T-helper 1 cell (primary cell): ENCODE measurements at regions not wholly inside any gene's neighbourhood (a gene's known extent, or its start where the extent isn't known, plus 50 kb on each side); places are given as distances from the start of the nearest gene placed in this dataset.
"Not testable (repeated sequence)": the region's sequence is repeated elsewhere in the genome, so short reads cannot be mapped to it uniquely, and the experiment has no call there.

Experiments
- DNase-seq, 5 donors: peaks; one replicate each; pipeline ENCODE4 v3.0.0-alpha.2; 2012 to 2020

DNA sequence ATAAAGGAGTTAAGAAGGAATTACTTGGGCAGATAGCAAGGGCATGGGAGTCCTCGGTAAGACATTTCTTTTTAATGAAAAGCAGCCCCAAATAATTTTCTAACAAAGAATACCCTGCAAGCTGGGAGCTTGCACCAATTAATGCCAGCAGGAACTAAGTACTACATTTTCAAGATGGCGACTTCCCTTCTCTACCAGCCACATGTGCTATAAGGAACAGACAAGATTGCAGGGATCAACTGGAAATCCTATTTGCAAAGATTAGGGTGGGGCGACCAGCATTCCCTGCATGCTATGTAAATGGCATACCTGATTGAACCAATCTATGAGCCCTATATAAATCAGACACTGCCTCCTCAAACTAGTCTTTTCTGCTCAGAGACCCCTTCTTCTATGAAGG, 827.5 kb downstream of the ADCYAP1 start:
- DNase-seq, result no peak

- DNase-seq, result no peak
Measured at GRCh38 chr18:1746131-1746530, 825.2 kb downstream of the METTL4 start.

GRCh38 chr18:1751249-1751648, 820.1 kb downstream of the METTL4 start:
- DNase-seq, result no peak

- no peak for DNase-seq
Measured at GRCh38 chr18:1760901-1761300, 810.4 kb downstream of the METTL4 start.

GRCh38 chr18:1774261-1774660, 797.0 kb downstream of the METTL4 start:
- DNase-seq, result no peak

- DNase-seq, result no peak
Measured at GRCh38 chr18:1777843-1778242, 793.5 kb downstream of the METTL4 start.

- no peak for DNase-seq
Measured at GRCh38 chr18:1778496-1779178, 792.7 kb downstream of the METTL4 start.

GRCh38 chr18:1779587-1779986, 791.7 kb downstream of the METTL4 start:
- no peak for DNase-seq

DNA sequence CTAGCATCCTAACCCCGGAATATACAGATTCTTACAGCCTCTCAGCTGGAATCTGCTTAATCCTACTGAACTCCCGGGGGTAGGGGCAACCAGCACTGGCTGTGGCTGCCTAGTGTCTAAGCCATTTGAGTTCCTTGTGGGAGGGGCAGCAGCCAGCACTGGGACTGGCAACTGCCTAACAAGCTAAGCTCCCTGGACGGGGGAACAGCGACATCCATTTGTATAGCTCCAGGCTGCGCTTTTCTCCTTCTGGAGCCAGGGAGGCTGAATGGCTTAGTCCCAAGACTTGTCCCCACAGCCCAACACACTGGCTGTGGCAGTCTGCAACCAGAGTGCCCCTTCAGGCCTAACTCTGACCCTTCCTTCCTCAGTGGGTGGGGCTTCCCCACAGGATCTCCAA, 787.2 kb downstream of the METTL4 start:
- no peak for DNase-seq

DNA sequence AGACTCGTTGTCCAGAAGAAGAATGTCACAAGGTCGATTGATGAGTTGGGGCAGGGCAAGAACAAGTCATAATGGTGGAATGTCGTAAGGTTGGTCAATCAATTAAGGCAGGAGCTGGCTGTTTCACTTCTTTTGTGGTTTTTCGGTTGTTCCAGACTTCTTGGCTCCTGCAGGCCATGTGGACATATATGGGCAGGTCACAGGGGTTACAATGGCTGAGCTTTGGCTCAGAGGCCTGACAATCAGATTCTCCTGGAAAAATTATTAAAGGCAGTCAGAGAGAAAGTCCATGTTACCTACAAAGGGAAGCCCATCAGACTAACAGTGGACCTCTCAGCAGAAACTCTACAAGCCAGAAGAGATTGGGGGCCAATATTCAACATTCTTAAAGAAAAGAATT, 785.3 kb downstream of the METTL4 start:
- DNase-seq, result not testable (repeated sequence)

GRCh38 chr18:1796636-1797035, 774.7 kb downstream of the METTL4 start:
- no peak for DNase-seq

GRCh38 chr18:1797235-1797634, 774.1 kb downstream of the METTL4 start:
- no peak for DNase-seq

DNA sequence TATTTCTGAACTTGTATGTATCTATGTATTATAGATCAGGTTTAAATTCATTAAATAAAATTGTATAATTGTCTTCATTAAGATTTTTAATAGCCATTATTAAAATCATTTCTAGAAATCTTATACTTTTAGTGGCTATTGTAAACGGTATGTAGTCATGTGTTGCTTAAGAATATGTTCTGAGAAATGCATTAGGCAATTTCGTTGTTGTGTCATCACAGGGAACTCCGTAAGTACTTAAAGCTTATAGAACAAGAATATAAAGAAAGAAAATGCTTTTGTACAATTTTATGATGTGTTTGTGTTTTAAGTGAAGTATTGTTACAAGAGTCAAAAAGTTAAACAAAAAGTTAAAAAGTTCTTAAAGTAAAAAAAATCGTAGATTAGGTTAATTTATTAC, 765.8 kb downstream of the METTL4 start:
- no peak for DNase-seq

DNA sequence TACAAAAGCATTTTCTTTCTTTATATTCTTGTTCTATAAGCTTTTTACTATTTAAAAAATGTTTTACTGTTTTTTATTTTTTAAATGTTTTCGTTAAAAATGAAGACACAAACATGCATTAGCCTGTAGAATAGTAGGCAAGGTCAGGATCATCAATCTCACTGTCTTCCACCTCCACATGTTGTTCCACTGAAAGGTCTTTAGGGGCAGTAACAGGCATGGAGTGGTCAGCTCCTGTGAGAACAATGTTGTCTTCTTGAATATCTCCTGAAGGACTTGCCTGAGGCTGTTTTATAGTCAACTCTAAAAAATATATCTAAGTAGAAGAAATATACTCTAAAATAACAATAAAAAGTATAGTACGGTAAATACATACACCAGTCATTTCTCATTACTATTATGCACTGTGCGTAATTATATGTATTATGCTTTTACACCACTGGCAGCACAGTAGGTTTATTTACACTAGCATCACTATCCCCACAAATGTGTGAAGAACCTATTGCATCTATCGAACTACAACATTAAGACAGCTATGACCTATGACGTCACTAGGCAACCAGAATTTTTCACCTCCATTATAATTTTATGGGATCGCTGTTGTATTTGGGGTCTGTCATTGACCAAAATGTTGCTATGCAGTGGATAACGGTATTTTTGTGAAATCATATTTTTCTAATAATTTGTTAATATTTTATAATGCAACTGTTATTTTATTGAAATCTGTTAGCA, 764.3 kb downstream of the METTL4 start:
- DNase-seq, result no peak

DNA sequence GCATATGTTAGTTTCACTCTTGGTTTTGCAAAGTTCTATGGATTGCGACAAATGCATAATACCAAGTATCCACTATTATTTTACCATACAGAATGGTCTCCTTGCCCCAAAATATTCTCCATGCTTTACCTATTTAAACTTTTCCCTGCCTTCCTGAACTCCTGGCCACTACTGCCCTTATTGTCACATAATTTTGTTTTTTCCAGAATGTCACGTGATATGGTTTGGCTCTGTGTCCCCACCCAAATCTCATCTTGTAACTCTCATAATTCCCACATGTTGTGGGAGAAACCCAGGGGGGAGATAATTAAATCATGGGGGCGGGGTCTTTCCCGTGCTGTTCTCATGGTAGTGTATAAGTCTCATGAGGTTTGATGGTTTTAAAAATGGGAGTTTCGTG, 760.0 kb downstream of the METTL4 start:
- DNase-seq, result no peak

DNA sequence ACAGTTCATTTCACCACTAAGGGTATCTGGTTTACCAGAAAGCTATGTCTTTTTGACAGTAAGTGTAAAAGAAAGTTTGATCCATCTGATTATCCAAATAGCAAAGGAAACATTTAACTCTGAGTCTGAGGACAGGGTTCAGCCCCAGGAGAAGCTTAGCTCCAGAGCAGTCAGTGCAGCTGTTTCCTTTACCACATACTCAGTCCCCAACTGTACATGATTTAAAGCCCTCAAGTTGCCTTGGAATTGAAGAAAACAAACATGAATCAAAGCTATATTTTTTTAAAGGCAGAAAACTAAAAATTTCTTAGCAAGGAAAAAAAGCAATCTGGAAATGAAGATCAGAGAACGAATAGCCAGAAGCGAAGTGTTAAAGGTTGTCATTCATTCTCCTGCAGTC, 746.0 kb downstream of the METTL4 start:
- DNase-seq, result no peak

- DNase-seq, result no peak
Measured at GRCh38 chr18:1840878-1841277, 730.4 kb downstream of the METTL4 start.

DNA sequence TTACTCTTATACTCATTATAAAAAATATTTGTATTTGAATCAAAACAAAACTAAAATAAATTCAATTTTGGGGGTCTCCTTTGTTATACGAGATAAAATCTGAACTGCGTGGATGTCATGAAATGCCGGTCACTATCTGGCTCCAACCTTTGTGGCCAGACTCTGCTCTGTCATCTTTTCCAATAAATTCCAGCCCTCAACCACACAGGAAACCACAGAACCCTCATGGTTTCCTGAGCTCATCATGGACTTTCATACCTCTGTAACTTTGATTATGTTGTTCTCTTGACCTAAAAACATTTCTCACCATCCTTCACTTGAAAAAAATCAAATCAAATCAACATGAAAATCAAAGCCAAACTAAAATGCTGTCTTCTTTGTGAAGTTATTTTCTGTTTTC, 724.7 kb downstream of the METTL4 start:
- no peak for DNase-seq

- DNase-seq, result no peak
Measured at GRCh38 chr18:1848716-1849115, 722.6 kb downstream of the METTL4 start.

GRCh38 chr18:1849386-1849785, 721.9 kb downstream of the METTL4 start:
- DNase-seq, result no peak

DNA sequence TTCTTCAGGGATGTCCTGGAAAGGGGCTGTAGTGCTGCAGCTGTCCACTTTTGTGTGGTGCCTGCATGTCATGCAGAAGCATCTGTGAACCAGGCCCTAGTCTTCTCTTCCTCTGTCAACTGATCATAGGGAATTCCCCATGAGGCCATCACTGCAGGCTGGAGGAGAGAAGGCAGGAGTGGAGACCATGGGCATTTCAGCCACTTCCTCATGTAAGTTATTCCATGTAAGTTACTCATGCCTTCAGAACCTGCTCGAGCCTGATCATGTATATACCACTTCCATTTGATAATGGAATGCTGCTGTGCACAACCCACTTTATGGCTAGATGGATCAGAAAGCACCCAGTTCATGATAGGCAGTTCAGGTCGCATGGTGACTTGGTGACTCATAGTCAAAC, 714.0 kb downstream of the METTL4 start:
- not testable (repeated sequence) for DNase-seq

GRCh38 chr18:1861473-1861872, 709.8 kb downstream of the METTL4 start:
- DNase-seq, result no peak

- no peak for DNase-seq
Measured at GRCh38 chr18:1865869-1866268, 705.4 kb downstream of the METTL4 start.

- no peak for DNase-seq
Measured at GRCh38 chr18:1872274-1872673, 699.0 kb downstream of the METTL4 start.

GRCh38 chr18:1875219-1875618, 696.1 kb downstream of the METTL4 start:
- DNase-seq, result no peak
